Panc1 (cell line): ENCODE measurements at regions not wholly inside any gene's neighbourhood (a gene's known extent, or its start where the extent isn't known, plus 50 kb on each side); places are given as distances from the start of the nearest gene placed in this dataset.

Source experiments
- CTCF ChIP-seq: fragments of 450-650 bp; IDR thresholded peaks from 2 replicates; pipeline ENCODE4 v1.5.1; 2017; ENCODE audit warnings: mild to moderate bottlenecking
- POLR2AphosphoS5 ChIP-seq: IDR thresholded peaks from 2 replicates; pipeline ENCODE4 v1.6.1; 2012; ENCODE audit warnings: mild to moderate bottlenecking, low read depth, low read length, moderate library complexity
- REST ChIP-seq, 2 experiments: IDR thresholded peaks; 2 replicates each; pipeline ENCODE4 v1.6.1; 2011 to 2012; ENCODE audit warnings: low read depth in 2 of 2, control low read depth in 1 of 2, low read length in 1 of 2, mild to moderate bottlenecking in 1 of 2, moderate library complexity in 1 of 2; ENCODE audit not compliant: insufficient read depth in 1 of 2

- TF ChIP-seq CTCF (no peak), REST (IDR thresholded peaks at IDR 0.05; ENCODE audit: insufficient read depth in 1 of 2, low read depth in 2 of 2, low read length in 1 of 2) (no peak), POLR2AphosphoS5 (no peak)
These were observed 552.5 kb downstream of the TYW1 start for GRCh38 chr7:67549126-67549525.
